ENCODE measurements at regions not wholly inside any gene's neighbourhood (a gene's known extent, or its start where the extent isn't known, plus 50 kb on each side); places are given as distances from the start of the nearest gene placed in this dataset.

- no peak for DNase-seq (ENCODE audit: low read depth)
Measured at GRCh38 chr20:37643400-37643799, 50.4 kb upstream of the CTNNBL1 start.

GRCh38 chr20:37642246-37642645, 51.6 kb upstream of the CTNNBL1 start:
- no peak for DNase-seq (ENCODE audit: low read depth)

GRCh38 chr20:37640600-37641561, 52.9 kb upstream of the CTNNBL1 start:
- DNase-seq (ENCODE audit: low read depth), result no peak

- DNase-seq (ENCODE audit: low read depth), result no peak
Measured at GRCh38 chr20:37638527-37638926, 55.3 kb upstream of the CTNNBL1 start.

- no peak for DNase-seq (ENCODE audit: low read depth)
Measured at GRCh38 chr20:37636977-37637376, 56.9 kb upstream of the CTNNBL1 start.

- no peak for DNase-seq (ENCODE audit: low read depth)
Measured at GRCh38 chr20:37636212-37636975, 57.4 kb upstream of the CTNNBL1 start.

- no peak for DNase-seq (ENCODE audit: low read depth)
Measured at GRCh38 chr20:37630993-37631392, 62.8 kb upstream of the CTNNBL1 start.

GRCh38 chr20:37630166-37630565, 63.7 kb upstream of the CTNNBL1 start:
- DNase-seq (ENCODE audit: low read depth), result no peak

GRCh38 chr20:37627767-37628130, 66.1 kb upstream of the CTNNBL1 start:
- DNase-seq (ENCODE audit: low read depth), result no peak

- DNase-seq (ENCODE audit: low read depth), result no peak
Measured at GRCh38 chr20:37627060-37627766, 66.6 kb upstream of the CTNNBL1 start.

- DNase-seq (ENCODE audit: low read depth), result no peak
Measured at GRCh38 chr20:37624963-37625362, 68.9 kb upstream of the CTNNBL1 start.

- DNase-seq (ENCODE audit: low read depth), result no peak
Measured at GRCh38 chr20:37622728-37623127, 71.1 kb upstream of the CTNNBL1 start.

- DNase-seq (ENCODE audit: low read depth), result no peak
Measured at GRCh38 chr20:37619496-37619895, 74.3 kb upstream of the CTNNBL1 start.

GRCh38 chr20:37616110-37616425, 77.8 kb upstream of the CTNNBL1 start:
- DNase-seq (ENCODE audit: low read depth), result no peak

GRCh38 chr20:37615340-37616109, 78.3 kb upstream of the CTNNBL1 start:
- peak; percentile 41 for DNase-seq (ENCODE audit: low read depth)

- DNase-seq (ENCODE audit: low read depth), result no peak
Measured at GRCh38 chr20:37611852-37612251, 82.0 kb upstream of the CTNNBL1 start.

GRCh38 chr20:37611346-37611745, 82.5 kb upstream of the CTNNBL1 start:
- no peak for DNase-seq (ENCODE audit: low read depth)

GRCh38 chr20:37610203-37610798, 82.6 kb upstream of the BLCAP start:
- DNase-seq (ENCODE audit: low read depth), result no peak

GRCh38 chr20:37602634-37603033, 75.0 kb upstream of the BLCAP start:
- DNase-seq (ENCODE audit: low read depth), result no peak

GRCh38 chr20:37600486-37600885, 72.8 kb upstream of the BLCAP start:
- no peak for DNase-seq (ENCODE audit: low read depth)

- no peak for DNase-seq (ENCODE audit: low read depth)
Measured at GRCh38 chr20:37598575-37599342, 71.1 kb upstream of the BLCAP start.

Data from stimulated activated CD4-positive, alpha-beta T cell treated with anti-CD3 and anti-CD28 coated beads, Interleukin-2, amount 100 ng/mL, for 4 hours (primary cell).